ENCODE measurements at regions not wholly inside any gene's neighbourhood (a gene's known extent, or its start where the extent isn't known, plus 50 kb on each side); places are given as distances from the start of the nearest gene placed in this dataset.

DNA sequence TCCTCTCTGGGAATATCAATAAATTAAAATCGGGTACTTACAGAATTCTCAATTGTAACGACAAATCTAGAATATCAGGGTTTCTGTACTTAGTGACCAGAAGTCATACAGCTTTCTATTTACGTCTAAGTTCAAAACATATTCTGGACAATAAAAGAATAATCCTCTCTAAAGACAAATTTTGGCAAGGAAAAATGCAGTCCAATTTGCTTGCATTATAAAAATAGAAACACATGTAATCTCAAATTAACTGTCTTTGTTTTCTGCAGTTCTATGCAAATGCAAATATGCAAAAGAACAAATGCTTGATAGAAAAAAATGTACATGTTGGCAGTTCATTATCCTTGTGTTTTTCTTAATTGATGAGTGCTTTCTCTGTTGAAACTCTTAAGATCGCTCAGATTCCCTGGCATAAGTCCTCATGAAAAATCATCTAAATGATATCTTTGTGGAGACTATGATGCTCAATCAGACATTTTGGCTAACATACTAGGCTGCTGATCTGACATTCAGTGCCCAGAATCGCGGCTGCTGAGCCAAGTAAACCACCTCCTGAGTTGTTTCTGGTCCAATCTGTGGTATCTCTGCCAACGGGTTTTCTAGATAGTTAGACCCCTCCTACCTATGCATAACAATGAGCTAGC lies 990.1 kb upstream of the C9orf72 start:
- no peak overlapping the region for H3K4me3 ChIP-seq
- no peak overlapping the region for H2AFZ ChIP-seq (ENCODE audit: control insufficient read depth, low read depth, low read length)
- H3K27ac ChIP-seq (ENCODE audit: control insufficient read depth, insufficient read depth), result no peak overlapping the region
- RAD21 ChIA-PET (ENCODE audit: unreplicated experiment), result no interaction called here
- no peak for DNase-seq (ENCODE audit: low read depth, low spot score)
- BruUV-seq (replicated peaks), result no TSS peak
- SMC1A ChIA-PET (ENCODE audit: uncharacterized antibody, unreplicated experiment), result no interaction called here
- FAIRE-seq, result no peak
- H3K4me1 ChIP-seq (ENCODE audit: control insufficient read depth, insufficient read depth, low read length), result no peaks in the 10 kb centered on the region
- no peaks in the 10 kb centered on the region for H3K36me3 ChIP-seq (ENCODE audit: control insufficient read depth in 2 of 2, insufficient read depth in 2 of 2, low read length in 1 of 2)
- no peaks in the 10 kb centered on the region for H4K20me1 ChIP-seq (ENCODE audit: control insufficient read depth, insufficient read depth)
- no peak overlapping the region for H3K9ac ChIP-seq (ENCODE audit: control insufficient read depth, insufficient read depth, low read length)
- no peaks in the 10 kb centered on the region for H3K79me2 ChIP-seq (ENCODE audit: control insufficient read depth, insufficient read depth, low read length)
- TF ChIP-seq, protein P1, sequence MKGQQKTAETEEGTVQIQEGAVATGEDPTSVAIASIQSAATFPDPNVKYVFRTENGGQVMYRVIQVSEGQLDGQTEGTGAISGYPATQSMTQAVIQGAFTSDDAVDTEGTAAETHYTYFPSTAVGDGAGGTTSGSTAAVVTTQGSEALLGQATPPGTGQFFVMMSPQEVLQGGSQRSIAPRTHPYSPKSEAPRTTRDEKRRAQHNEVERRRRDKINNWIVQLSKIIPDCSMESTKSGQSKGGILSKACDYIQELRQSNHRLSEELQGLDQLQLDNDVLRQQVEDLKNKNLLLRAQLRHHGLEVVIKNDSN (IDR thresholded peaks at IDR 0.05; ENCODE audit: borderline replicate concordance, extremely low read length, insufficient read depth, low read depth, low read length), result no peak
- H3K9me3 ChIP-seq (replicated peaks; ENCODE audit: control insufficient read depth, insufficient read depth, low read length), result no peaks in the 10 kb centered on the region
- no peak overlapping the region for H3K4me2 ChIP-seq (ENCODE audit: control insufficient read depth, insufficient read depth)
- 30% methylated on average over 7 of the region's 7 CpGs for WGBS (ENCODE audit: insufficient coverage, insufficient replicate concordance, low lambda C conversion rate, missing lambda C conversion rate)
- POLR2A ChIA-PET, result no interaction called here
- no peak for ATAC-seq
- no peaks in the 10 kb centered on the region for H3K27me3 ChIP-seq (replicated peaks in 1 of 2; ENCODE audit: control insufficient read depth in 2 of 2, insufficient read depth in 2 of 2, low read length in 1 of 2)
- CTCF ChIA-PET, result no interaction called here
- in situ Hi-C loops (cut with MboI) (no loop called here), intact Hi-C loops (cut with micrococcal nuclease; ENCODE audit: unreplicated experiment) (no loop called here)

DNA sequence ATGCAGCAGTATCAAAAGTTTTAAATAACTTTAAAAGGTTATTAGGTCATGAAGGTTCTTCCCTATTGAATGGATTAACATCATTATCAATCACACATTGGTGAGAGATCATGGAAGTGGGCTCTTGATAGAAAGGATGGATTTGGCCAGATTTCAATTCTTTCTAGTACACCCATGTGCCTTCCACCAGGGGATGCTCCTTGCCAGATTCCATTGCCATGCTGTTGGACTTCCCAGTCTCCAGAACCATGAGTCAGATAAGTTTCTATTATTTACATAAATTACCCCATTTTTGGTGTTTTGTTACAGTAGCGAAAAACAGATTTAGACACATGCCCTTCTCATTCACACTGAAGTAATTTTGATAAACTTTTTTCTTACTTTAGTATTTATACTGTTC lies 1010.6 kb upstream of the C9orf72 start:
- 6% methylated on average over 1 of the region's 1 CpG for WGBS (ENCODE audit: insufficient coverage, insufficient replicate concordance, low lambda C conversion rate, missing lambda C conversion rate)
- Histone ChIP-seq H3K4me2 (ENCODE audit: control insufficient read depth, insufficient read depth) (no peak overlapping the region), H3K9me3 (replicated peaks; ENCODE audit: control insufficient read depth, insufficient read depth, low read length) (no peaks in the 10 kb centered on the region), H2AFZ (ENCODE audit: control insufficient read depth, low read depth, low read length) (no peak overlapping the region), H3K27ac (ENCODE audit: control insufficient read depth, insufficient read depth) (no peak overlapping the region), H3K9ac (ENCODE audit: control insufficient read depth, insufficient read depth, low read length) (no peak overlapping the region), H3K36me3 (ENCODE audit: control insufficient read depth in 2 of 2, insufficient read depth in 2 of 2, low read length in 1 of 2) (no peaks in the 10 kb centered on the region), H3K79me2 (ENCODE audit: control insufficient read depth, insufficient read depth, low read length) (no peaks in the 10 kb centered on the region), H4K20me1 (ENCODE audit: control insufficient read depth, insufficient read depth) (no peaks in the 10 kb centered on the region), H3K4me1 (ENCODE audit: control insufficient read depth, insufficient read depth, low read length) (no peaks in the 10 kb centered on the region), H3K27me3 (replicated peaks in 1 of 2; ENCODE audit: control insufficient read depth in 2 of 2, insufficient read depth in 2 of 2, low read length in 1 of 2) (no peaks in the 10 kb centered on the region), H3K4me3 (no peak overlapping the region)
- ATAC-seq (no peak), DNase-seq (ENCODE audit: low read depth, low spot score) (no peak), FAIRE-seq (no peak)
- ChIA-PET RAD21 (ENCODE audit: unreplicated experiment) (no interaction called here), CTCF (no interaction called here), SMC1A (ENCODE audit: uncharacterized antibody, unreplicated experiment) (no interaction called here), POLR2A (no interaction called here)
- intact Hi-C loops (cut with micrococcal nuclease; ENCODE audit: unreplicated experiment) (no loop called here), in situ Hi-C loops (cut with MboI) (no loop called here)
- BruUV-seq (replicated peaks), result no TSS peak
- TF ChIP-seq GATAD2B (conservative IDR thresholded peaks at IDR 0.05; ENCODE audit: low read depth) (no peak), MEF2A (IDR thresholded peaks at IDR 0.05; ENCODE audit: insufficient read depth, low read depth, low read length) (no peak), JUND (IDR thresholded peaks at IDR 0.05; ENCODE audit: low read depth, low read length) (no peak), REST (IDR thresholded peaks at IDR 0.05; ENCODE audit: low read depth, low read length) (no peak), TBL1XR1 (IDR thresholded peaks at IDR 0.05; ENCODE audit: low read depth, low read length) (no peak), ZBTB40 (IDR thresholded peaks at IDR 0.05; ENCODE audit: borderline replicate concordance) (no peak), SUPT20H (IDR thresholded peaks at IDR 0.05; ENCODE audit: borderline replicate concordance, control insufficient read depth, low read depth, low read length) (no peak), PML (IDR thresholded peaks at IDR 0.05; ENCODE audit: low read length) (no peak)
